DMS 273 (cell line): ENCODE measurements at regions not wholly inside any gene's neighbourhood (a gene's known extent, or its start where the extent isn't known, plus 50 kb on each side); places are given as distances from the start of the nearest gene placed in this dataset.
A peak's percentile ranks its signal among the peaks of the same experiment; 100 is the strongest.

Source experiments
- DNase-seq: peaks from one replicate; lab custom pipeline; 2025; ENCODE audit not compliant: unreplicated experiment; lab: John Stamatoyannopoulos, UW

- DNase-seq, result no peak
Observed at GRCh38 chr5:171578829-171579491, 159.5 kb downstream of the FGF18 start.

- DNase-seq, result no peak
Observed at GRCh38 chr5:171579976-171580411, 160.5 kb downstream of the FGF18 start.

- peak; percentile 22 for DNase-seq
Observed at GRCh38 chr5:171580502-171581265, 161.2 kb downstream of the FGF18 start.

DNA sequence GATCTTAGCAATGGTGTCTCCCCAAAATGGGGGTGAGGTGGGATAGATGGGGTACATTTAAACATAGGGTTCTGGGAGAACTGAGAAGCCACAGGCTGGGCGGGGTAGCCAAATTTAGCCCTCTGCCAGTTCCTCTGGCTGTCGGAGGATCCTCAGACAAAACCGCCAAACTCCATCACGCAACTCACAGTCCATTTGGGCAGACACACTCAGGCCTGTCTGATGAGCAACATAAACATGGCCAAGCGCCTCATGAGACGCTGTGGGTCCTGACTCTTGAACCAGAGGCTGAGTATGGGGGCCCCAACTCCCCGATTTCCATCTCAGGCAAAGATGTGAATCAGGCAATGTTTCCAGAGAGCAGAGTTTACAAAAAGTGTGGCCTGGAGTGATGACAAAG, 162.3 kb downstream of the FGF18 start:
- no peak for DNase-seq

- DNase-seq, result no peak
Observed at GRCh38 chr5:171582849-171583248, 163.4 kb downstream of the FGF18 start.

DNA sequence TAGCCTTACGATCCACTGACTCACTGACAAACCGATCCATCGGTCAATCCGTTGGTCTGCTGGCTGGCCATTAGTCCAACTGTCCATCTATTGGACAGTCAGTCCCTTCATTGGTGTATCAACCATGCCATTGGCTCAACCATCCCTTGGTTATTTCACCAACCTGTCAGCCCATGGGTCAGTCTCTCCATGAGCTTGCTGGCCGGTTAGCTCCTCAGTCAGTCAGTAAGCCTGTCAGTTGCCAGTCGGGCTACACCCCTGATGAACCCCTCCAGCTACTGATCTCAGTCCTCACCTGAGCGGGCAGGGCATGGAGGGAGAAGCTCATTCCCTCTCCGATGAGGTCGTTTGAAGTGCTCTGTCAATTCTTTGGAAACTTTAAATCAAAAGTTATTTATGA, 166.5 kb downstream of the FGF18 start:
- no peak for DNase-seq

DNA sequence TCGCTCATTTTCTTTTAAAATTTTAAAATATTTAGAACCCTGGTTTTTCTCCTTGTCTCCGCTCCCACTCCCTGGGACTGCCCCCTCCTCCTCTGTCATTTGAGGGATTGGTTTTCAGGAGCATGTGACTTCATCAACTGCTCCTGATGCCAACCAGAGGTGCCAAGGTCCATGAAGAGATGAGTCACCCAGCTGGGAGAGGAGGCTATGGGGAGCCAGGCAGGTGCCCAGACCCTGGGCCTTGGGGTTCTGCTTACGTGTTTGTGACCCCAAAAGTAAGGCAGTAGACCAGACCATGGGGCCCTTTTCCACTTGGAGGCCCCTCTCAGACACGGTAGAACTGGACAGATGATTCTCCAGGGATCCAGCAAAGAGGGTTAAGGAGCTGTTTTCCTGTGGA, 167.0 kb downstream of the FGF18 start:
- no peak for DNase-seq

DNA sequence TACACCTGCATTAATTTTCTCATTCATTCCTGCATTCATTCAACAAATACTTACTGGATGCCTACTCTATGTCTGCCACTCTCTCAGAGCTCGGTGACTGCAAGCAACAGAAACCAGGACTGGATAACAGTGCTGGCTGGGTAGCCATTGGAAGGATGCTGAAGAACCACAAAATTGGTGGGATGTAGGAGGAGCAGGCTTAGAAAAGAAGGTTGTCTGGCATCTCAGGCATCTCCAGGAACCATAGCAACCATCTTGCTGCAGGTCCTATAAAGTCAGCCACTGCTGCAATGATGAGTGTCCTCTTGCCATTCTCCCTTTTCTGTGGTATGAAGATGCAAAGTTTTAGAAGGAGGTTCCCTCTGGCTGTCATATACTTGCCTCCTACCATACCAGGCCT, 168.6 kb downstream of the FGF18 start:
- no peak for DNase-seq

GRCh38 chr5:171588790-171589189, 169.3 kb downstream of the FGF18 start:
- DNase-seq, result no peak

DNA sequence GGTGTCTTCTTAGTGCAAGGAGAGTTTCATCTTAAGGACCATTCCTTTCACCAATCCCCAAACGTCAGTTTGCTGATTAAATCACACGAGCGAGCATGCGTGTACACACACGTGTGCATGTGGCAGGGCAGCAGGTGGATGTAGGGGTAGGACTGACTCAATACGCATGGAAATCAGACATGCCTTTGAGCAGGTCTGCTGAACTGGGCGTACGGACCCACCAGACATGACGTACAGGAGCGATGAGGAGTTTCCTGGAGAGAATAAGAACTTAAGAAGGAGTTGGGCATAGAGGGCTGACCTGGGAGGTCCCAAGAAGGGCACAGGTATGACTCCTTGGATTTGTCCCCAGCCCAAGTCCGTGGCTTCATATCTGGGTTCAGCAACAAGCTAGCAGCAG, 170.0 kb downstream of the FGF18 start:
- no peak for DNase-seq

DNA sequence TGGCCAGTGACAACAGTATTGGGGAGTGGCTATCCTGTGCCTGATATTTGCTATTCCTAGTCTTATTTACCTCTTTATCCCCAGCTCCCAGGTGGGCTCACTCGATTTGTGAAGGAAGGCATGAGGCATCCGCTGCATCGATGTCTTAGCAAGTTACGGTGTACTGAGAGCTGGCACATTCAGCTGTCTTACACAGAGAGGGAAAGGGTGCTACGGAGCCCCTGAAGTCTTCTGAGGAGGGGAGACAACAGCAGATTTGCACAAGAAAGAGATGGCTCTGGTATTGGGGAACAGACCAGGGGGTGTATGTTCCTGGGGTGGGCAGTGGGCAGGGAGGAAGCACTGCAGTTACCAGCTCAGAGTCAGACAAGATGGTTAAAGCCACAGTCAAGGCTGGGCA, 172.6 kb downstream of the FGF18 start:
- DNase-seq, result no peak

- DNase-seq, result no peak
Observed at GRCh38 chr5:171592736-171593135, 173.3 kb downstream of the FGF18 start.

DNA sequence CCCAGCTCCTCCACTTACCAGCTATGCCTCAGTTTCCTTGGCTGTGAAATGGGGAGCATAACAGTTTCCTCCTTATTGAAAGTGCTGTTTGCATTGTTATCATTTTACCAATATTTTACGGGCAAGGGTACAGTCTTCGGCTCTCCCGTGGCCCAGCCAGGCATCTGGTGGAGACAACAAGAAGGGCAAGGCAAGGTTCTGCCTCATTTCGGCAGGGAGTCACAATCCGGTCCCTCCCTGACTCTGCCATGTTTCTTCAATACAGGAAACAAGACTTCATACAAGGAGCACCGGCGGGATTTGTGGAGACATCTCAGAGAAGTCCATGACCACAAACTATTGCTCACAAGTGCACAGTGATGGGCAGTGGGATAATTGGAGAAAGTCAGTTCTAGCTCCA, 174.0 kb downstream of the FGF18 start:
- no peak for DNase-seq

DNA sequence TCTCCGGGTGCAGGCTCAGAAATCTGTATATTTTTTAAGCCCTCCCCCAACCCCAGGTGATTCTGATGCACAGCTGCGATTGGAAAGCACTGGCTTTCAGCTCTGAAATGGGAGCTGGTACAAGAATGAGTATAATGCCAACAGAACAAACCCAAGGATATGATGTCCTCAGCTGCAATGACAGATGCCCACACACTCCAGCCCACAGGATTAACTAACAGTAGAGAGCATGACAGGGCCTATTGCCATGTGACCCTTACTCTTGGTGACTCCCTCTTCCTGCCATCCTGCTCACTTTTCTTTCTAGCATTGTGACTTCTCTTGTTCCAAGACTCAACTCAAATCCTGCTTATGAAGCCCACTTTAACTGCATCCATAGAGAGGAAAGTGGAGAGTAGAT, 174.5 kb downstream of the FGF18 start:
- no peak for DNase-seq

DNA sequence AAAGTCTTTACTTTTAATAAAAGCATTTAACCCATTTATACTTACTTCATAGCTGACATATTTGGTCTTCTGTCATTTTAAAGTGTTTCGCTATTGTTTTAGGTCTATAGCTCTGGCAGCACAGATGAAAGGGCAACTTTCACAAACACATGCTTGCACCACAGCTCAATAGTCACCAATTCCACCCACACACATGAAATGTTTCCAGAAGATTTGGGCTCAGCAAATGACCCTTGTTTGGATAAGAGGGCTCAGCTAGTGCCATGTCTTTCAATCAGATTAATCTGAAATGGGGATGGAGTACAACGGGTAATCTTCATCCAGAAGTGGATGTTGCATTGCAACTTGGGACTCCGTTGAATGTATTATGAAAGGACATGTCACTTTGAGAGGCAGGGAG, 176.0 kb downstream of the FGF18 start:
- no peak for DNase-seq

- DNase-seq, result peak; percentile 34
Observed at GRCh38 chr5:171595801-171596231, 176.4 kb downstream of the FGF18 start.

DNA sequence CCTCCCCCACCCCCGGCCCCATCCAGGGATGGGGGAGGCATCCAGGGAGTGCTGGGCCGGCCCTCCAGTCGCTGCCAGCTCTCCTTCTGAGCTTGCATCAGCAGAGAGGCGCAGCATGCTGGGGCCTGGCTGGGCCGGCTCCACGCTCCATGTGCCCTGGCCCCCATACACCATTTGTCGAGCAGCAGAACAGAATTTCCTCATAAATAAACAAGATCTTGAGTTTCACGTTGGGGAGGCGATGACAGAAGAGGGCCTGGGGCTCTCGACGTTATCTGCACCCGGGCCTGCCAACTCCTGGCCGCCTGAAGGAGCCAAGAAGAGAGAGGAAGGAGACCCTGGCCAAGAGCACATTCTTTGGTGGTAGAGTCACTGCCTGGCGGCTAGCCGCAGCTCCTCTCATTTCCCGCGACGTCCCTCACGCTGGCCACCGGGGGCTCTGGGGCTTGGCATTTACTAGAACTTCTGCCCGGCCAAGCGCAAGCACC, 177.0 kb downstream of the FGF18 start:
- no peak for DNase-seq

DNA sequence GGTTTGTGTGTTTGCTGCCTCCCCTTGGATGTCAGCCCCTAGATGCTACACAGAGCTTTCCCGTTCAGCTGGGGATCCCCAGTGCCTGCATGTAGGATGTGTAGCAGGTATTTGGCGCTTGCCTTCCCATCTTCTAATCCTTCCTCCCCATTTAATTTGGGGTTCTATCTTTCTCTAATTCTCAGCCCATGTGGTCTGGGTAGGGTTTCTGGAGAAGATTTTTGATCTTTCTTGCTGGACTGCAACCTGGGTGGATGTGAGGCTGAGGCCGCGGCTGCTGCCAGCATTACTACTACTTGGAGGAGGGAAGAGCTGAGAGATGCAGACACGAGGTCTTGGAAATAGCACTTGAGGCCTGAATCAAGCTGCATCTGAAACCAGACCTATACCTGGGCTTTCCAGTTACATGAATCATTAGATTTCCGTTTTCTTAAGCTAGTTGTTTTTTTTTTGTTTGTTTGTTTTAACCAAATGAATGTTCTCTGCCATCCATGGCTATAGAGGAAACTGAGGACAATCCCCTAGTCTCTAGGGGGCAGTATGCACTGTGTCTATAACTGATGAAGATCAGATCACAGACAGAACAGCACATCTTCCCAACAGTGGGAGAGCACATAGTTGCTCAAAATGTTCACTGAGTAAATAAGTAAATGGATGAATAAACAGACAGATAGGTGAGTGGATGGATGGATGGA, 178.6 kb downstream of the FGF18 start:
- DNase-seq, result no peak

DNA sequence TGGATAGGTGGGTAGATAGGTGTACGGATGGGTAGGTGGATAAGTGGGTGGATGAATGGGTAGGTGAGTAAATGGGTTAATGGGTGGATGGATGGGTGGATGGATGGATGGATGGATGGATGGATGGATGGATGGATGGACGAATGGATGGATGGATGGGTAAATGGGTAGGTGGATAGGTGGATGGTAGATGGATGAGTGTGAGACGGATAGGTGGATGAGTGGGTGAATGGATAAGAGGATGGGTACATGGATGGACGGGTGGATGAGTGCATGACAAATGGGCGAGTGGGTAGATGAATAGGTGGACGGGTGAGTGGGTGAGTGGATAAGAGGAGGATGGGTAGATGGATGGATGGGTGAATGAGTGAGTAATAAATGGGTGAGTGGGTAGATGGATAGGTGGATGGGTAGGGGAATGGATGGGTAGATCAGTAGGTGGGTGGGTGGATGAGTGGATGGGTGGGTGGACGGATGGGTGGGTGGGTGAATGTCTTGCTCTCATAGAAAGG, 179.2 kb downstream of the FGF18 start:
- DNase-seq, result no peak

GRCh38 chr5:171599411-171599810, 180.0 kb downstream of the FGF18 start:
- no peak for DNase-seq

DNA sequence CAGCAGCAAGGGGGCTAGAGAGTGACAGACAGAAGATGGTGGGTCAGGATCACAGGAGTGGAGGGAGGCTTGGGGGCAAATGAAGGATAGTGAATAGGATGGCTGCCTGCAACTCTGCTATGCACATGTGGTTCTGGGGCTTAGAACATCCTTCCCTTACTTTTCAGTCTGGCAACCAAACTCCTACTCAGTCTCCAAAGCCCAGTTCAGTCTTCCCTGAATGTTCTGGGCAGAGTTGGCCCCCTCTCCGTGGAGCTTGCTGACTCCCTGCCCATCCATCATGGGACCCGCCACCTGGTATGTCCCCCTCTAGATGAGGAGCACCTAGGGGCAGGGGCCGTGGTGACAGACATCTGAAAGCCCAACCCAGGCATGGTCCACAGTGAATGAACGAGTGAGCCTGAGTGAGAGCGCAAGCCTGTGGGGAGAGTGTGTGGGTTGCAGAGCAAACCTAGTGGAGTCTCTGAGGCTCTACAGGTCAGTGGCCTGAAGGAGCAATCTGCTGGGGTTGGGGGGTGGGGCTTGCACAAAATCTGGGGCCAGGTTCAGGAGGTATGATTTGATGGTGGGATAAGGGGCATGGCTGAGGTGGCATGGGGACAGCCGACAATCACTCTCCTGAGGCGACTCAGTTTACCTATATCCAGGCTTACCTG, 180.6 kb downstream of the FGF18 start:
- no peak for DNase-seq
